ENCODE measurements at regions not wholly inside any gene's neighbourhood (a gene's known extent, or its start where the extent isn't known, plus 50 kb on each side); places are given as distances from the start of the nearest gene placed in this dataset.
A peak's percentile ranks its signal among the peaks of the same experiment; 100 is the strongest.

DNA sequence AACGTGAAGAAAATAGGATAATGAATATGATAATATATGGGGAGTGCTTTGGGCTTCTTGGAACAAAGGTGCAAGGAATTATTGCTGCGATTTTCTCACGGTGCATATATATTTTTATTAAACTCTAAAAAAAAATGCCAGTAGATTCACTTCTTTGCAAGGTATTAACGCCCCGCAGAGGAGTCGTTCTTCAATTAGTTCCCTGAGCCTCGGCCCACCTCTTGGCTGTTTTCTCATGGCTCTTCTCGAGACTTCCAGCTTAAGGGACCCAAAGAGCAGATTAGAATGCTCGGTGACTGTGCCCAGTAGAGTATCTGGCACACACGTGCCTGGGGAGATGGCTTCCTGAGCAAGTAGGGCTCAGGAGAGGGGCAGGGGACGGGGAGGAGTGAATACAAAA, 367.4 kb downstream of the MID1IP1 start:
- no peaks in the 10 kb centered on the region for H3K36me3 ChIP-seq
- no peak overlapping the region for H3K4me3 ChIP-seq
- no peaks in the 10 kb centered on the region for H3K9me3 ChIP-seq
- H3K4me1 ChIP-seq = no peaks in the 10 kb centered on the region
- no peak overlapping the region for H3K27ac ChIP-seq
- no peaks in the 10 kb centered on the region for H3K27me3 ChIP-seq
- TF ChIP-seq, protein P1, sequence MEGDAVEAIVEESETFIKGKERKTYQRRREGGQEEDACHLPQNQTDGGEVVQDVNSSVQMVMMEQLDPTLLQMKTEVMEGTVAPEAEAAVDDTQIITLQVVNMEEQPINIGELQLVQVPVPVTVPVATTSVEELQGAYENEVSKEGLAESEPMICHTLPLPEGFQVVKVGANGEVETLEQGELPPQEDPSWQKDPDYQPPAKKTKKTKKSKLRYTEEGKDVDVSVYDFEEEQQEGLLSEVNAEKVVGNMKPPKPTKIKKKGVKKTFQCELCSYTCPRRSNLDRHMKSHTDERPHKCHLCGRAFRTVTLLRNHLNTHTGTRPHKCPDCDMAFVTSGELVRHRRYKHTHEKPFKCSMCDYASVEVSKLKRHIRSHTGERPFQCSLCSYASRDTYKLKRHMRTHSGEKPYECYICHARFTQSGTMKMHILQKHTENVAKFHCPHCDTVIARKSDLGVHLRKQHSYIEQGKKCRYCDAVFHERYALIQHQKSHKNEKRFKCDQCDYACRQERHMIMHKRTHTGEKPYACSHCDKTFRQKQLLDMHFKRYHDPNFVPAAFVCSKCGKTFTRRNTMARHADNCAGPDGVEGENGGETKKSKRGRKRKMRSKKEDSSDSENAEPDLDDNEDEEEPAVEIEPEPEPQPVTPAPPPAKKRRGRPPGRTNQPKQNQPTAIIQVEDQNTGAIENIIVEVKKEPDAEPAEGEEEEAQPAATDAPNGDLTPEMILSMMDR (IDR thresholded peaks at IDR 0.05) = no peak
- no peak for TF ChIP-seq POLR2A (IDR thresholded peaks at IDR 0.05)
- intact Hi-C loops (cut with DNase I; ENCODE audit: low total_unique reads) = no loop called here
- no peak for DNase-seq

DNA sequence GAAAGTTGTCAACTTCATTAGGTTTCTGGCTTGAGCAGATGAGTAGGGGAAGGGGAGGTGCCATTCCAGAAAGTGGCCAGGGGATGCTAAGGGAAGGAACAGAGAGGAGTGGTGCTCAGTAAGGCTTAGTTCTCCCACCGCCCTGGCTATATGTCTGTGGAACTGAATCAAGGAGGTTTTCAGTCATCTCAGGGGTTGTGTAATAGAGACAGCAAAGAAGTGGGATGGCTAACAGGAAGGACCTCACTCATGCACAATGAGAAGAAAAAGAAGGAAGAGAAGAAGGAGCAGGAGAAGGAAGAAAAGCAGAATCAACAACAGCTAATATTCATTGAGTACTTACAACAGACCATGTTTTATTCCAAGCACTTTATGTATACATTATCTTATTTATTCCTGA, 368.7 kb downstream of the MID1IP1 start:
- intact Hi-C loops (cut with DNase I; ENCODE audit: low total_unique reads) = no loop called here
- Histone ChIP-seq H3K36me3 (no peaks in the 10 kb centered on the region), H3K4me1 (no peaks in the 10 kb centered on the region)

DNA sequence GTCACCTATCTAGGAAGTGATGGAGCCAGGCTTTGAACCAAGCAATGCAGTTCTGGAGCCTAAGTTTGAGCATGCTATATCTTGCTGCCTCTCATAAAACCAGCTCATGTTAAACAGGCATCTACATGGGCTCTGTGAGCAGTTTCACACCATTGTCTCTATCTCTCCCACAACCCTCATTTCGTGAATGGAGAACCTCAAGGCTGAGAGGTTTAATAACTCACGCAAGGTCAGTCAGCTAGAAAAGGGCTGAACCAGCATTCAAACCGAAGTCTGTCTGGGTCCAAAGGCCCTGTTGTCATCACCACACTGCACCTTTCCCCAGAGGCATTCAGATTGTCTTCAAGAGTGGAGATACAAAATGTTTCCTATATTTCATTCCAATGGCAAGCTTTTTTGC, 369.2 kb downstream of the MID1IP1 start:
- intact Hi-C loops (cut with DNase I; ENCODE audit: low total_unique reads) = no loop called here
- Histone ChIP-seq H3K9me3 (no peaks in the 10 kb centered on the region), H3K4me3 (no peak overlapping the region), H3K36me3 (no peaks in the 10 kb centered on the region), H3K27me3 (no peaks in the 10 kb centered on the region), H3K4me1 (no peaks in the 10 kb centered on the region), H3K27ac (no peak overlapping the region)
- TF ChIP-seq, protein P1 (IDR thresholded peaks at IDR 0.05) = no peak
- TF ChIP-seq POLR2A (IDR thresholded peaks at IDR 0.05) = no peak
- no peak for DNase-seq

More for the DNA sequence above, 368.7 kb downstream of the MID1IP1 start:
- H3K4me3 ChIP-seq = no peak overlapping the region
- no peak overlapping the region for H3K27ac ChIP-seq
- no peaks in the 10 kb centered on the region for H3K9me3 ChIP-seq
- H3K27me3 ChIP-seq = no peaks in the 10 kb centered on the region
- DNase-seq = no peak
- TF ChIP-seq POLR2A (IDR thresholded peaks at IDR 0.05) = no peak
- TF ChIP-seq, protein P1 (IDR thresholded peaks at IDR 0.05) = no peak

DNA sequence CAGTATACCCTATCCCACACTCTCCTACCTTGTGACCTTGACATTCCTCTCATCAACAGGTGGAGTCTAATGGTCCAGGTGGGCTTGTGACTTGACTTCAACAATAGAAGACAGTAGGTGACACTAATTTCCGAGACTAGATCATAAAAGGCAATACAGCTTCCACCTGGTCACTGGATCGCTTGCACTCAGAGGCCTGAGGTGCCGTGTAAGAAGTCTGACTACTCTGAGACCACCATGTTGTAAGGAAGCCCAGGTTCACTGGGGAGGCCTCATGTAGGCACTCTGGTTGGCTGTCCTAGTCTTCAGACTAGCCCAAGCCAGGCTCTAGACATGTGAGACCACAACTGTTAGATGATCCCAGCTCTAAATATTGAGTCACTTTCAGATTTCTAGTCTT, 370.4 kb downstream of the MID1IP1 start:
- intact Hi-C loops (cut with DNase I; ENCODE audit: low total_unique reads) = no loop called here

DNA sequence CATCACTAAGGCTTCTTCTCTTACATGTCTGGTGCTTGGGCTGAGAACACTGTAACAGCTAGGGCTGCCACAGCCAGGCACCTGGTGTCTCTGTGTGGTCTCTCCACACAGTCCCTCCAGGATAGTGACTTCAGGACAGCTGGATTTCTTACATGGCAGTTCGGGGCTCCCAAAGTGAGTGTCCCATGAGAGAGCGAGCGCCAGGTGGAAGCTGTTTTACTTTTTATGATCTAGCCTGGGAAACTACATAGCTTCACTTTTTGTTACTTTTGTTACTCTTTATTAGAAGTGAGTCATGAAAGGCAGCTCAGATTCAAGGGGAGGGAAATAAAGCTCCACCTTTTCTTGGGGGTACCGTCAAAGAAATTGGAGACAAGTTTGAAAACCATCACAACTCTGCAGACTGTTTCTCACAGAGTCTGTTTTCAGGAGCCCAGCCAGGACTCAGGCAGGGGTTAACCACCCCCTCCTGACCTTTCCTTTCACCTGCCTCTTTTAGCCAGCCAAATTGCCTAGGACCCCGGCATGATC, 373.0 kb downstream of the MID1IP1 start:
- intact Hi-C loops (cut with DNase I; ENCODE audit: low total_unique reads) = no loop called here
- no peak overlapping the region for H3K4me3 ChIP-seq
- H3K27ac ChIP-seq = peak overlapping the region in 1 of 2 donors; percentile 53
- no peak for TF ChIP-seq POLR2A (IDR thresholded peaks at IDR 0.05)
- TF ChIP-seq, protein P1 (IDR thresholded peaks at IDR 0.05) = no peak
- H3K4me1 ChIP-seq = no peaks in the 10 kb centered on the region
- H3K27me3 ChIP-seq = no peaks in the 10 kb centered on the region
- H3K9me3 ChIP-seq = no peaks in the 10 kb centered on the region
- no peaks in the 10 kb centered on the region for H3K36me3 ChIP-seq
- no peak for DNase-seq

More for the DNA sequence above, 370.4 kb downstream of the MID1IP1 start:
- TF ChIP-seq, protein P1 (IDR thresholded peaks at IDR 0.05) = no peak
- no peak for TF ChIP-seq POLR2A (IDR thresholded peaks at IDR 0.05)
- no peaks in the 10 kb centered on the region for H3K36me3 ChIP-seq
- no peaks in the 10 kb centered on the region for H3K4me1 ChIP-seq
- no peaks in the 10 kb centered on the region for H3K27me3 ChIP-seq
- no peak for DNase-seq
- no peak overlapping the region for H3K27ac ChIP-seq
- H3K4me3 ChIP-seq = no peak overlapping the region
- no peaks in the 10 kb centered on the region for H3K9me3 ChIP-seq

All from uterus (tissue), 3 donors.